Hypothalamus (tissue), 51 donors: ENCODE measurements at regions not wholly inside any gene's neighbourhood (a gene's known extent, or its start where the extent isn't known, plus 50 kb on each side); places are given as distances from the start of the nearest gene placed in this dataset.

ENCODE experiments used
- DNase-seq, 51 donors: peaks; one replicate each; lab custom pipeline; 2025; lab: John Stamatoyannopoulos, UW

DNA sequence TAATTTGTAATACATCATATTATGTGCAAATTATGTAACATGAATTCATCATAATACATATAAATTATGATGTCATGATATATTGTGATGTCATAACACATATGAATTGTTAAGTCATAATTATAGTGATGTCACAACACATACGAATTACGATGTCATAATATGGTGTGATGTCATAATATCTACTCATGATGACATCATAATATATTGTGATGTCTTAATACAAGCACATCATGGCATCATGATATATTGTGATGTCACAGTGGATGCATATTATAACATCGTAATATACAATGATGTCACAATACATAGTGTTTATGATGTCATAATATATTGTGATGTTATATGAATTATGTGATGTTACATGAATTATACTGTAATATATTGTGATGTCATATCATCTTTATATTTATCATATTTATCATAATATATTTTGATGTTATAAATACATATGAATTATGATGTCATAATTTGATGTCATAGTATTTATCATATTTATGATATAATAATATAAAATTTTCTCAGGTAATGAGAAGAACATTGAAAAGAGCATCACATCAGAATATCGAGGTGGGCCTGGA lies 1793.0 kb downstream of the TP53TG3F start:
- DNase-seq, result no peak

DNA sequence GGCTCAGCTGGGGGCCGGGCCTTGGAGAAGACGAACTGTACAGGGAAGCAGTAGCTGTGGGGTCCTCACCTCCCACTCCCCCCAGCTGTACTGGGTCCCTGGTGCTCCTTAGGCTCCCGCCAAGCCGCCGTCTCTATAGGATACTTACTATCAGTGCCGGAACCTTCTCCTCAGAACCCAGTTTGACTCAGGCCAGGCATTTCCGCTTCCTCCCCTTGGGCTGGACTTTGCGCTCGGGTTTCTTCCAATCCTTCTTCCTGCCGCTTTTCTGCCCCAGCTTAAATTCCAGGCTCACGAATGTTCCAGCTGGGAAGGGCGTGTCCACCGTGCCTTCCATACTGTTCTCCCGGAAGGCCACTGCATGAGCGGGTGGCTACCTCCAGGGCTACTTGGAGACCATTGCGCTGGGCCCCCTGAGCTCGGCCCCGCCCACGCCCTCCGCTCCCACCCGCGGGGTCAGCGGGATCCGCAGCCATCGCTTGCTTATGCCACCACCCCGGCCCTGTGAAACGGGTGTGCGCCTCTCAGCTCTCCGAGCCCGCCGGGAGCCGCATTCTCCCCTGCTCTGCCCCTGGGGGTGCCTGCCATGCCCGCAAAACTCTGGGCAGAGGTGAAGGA lies 1795.9 kb downstream of the TP53TG3F start:
- DNase-seq, result no peak

DNA sequence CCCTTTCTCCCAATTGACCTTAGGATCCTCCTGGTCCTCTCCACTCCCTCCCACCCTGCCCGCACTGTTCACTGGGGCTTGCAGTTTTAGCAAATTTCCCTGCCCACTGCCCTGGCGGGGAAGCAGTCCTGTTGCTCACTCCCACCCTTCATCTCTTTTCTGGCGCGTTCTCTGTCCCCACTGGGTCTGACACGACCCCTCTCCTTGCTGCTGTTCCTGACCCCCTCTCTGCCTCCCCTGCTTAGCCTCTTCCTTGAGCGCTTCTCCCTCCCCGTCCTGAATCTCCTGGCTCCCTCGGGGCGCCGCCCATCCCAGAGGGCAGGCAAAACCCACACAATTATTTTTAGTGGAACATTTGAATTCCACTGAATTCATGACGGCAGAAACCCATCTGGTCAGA lies 1796.4 kb downstream of the TP53TG3F start:
- DNase-seq, result no peak

DNA sequence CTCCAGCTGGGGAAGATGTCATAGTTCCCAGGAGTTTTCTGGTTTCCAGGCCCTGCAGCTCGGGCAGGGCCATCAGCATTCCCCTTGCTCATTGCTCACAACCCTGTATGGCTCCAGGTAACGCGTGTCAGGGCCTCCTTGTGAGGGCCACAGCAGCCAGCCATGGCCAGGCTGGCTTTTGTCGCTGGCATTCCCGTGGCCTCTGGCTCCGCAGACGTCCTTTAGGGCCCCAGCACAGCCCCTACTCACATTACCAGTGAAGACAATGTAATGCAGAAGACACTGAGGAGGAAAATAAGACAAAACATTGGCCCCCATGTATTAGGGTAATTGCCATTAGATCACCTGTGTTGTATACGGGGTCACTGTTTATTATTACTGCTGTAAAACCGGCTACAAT lies 1799.0 kb downstream of the TP53TG3F start:
- no peak for DNase-seq

DNA sequence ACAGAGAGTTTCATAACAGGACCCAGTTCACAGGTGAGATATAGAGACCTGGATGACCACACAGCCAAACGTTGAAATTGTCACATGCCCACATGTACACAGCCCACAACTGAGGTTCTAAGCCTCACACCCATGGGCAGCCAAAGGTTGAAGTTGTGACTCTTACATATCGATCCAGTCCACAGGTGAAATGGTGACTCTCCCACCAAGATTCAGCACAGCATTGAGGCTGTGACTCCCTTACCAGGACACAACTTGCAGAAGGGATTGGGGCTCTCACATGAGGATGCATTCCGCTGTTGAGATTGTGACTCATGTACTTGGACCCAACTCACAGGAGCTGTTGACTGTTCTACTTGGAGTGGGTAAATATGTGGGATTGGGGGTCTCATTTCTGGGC lies 1836.4 kb downstream of the TP53TG3F start:
- no peak for DNase-seq

DNA sequence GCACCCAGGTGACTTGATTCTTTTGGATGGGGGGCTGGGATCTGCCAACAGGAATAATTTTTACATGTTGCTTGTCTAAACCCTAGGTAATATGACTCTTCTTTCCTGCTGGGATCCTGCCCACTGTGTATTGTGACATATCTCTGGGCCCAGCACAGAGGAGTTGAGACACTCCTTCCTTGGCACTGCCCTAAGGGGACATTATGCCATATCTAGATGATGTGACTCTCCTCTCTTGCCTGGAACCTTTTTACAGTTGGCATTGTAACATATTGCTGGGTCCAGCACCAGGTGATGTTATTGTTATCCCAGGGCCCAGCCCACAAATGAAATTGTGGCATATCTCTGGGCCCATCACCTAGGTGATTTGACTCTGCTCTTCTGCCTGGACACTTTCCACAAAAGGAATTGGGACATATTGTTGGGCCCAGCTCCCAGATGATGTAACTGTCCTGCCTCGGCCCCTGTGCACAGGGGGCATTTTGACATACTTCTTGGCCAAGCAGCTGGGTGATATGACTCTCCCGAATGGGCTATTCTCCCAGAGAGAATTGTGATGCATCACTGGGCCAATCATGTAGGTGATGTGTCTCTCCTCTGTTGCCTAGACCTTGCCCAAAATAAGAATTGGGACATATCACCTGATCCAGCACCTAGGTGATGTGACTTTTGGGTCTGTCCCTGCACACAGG lies 1837.7 kb downstream of the TP53TG3F start:
- no peak for DNase-seq

DNA sequence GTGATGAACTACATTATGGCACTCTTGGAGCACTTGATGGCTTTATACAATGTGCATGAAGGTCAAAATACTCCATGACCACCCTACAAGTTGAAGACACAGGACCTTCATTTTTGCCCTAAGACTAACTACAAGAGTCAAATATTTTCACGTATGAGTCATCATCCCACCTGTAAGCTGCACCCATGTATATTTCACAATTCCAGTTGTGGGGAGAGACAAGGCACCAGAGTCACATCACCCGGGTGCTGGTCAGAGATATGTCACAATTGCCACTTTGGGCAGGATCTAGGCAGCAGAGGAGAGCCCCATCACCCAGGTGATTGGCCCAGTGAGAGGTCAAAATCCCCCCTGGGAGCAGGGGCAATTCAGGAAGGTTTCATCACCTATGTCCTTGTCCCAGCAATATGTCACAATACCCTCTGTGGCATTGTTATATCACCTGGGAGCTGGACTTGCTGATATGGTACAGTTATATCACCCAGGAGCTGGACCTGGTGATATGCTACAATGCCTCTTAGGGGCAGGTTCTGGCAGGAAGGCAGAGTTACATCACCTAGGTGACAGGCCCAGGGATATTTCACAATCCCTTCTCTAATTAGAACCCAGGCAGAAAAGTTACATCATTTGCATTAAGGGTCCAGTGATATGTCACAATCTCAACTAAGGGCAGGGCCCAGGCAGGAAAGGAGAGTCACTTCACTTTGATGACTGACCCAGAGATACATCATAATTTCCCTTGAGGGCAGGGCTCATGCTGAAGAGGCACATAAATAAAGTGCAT lies 1839.2 kb downstream of the TP53TG3F start:
- DNase-seq, result no peak

DNA sequence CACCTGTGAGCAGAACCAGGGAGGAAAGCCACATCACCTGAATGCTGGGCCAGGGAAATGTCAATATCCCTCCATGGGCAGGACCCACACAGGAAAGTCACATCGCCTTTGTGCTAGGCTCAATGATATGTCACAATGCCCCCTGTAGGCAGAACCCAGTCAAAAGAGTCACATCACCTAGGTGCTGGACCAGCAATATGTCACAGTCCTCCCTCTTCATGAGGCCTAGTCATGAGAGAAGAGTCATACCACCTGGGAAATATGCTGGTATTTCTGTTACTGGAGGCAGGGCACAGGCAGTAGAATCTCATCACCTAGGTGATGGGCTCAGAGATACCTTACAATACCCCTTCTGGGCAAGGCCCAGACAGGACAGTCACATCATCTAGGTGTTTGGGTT lies 1843.4 kb downstream of the TP53TG3F start:
- DNase-seq, result no peak

DNA sequence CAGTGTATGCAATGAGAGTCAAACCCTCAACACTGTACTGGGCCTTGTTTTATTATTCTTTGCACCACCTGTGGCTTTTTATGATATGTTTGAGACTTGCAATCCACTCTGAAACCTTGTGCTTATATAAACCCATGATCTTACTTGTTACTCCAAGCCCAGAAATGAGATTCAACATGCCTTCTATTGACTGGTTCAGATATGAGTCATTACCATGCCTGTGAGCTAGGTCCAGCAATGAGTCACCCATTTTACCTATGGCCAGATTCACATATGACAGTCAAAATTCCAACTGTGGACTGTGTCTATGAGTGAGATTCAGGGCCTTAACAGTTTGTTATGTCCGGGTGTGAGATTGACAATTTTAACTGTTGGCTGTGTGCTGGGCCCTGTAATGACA lies 1846.1 kb downstream of the TP53TG3F start:
- DNase-seq, result no peak

DNA sequence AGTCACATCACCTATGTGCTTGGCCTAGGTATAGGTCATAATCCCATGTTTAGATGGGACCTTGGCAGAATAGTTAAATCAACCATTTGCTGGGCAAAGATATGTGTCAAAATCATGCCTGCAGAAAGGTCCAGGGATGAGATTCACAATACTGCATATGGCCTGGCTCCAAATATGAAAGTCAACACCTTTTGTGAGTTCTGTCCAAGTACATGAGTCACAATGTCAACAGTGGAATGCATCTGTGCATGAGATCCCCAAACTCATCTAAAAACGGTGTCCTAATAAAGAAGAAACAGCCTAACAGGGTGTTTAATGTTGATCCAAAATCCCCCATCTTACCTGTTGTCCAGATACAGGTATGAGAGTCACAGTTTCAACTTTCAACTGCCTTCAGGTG lies 1847.5 kb downstream of the TP53TG3F start:
- DNase-seq, result no peak

DNA sequence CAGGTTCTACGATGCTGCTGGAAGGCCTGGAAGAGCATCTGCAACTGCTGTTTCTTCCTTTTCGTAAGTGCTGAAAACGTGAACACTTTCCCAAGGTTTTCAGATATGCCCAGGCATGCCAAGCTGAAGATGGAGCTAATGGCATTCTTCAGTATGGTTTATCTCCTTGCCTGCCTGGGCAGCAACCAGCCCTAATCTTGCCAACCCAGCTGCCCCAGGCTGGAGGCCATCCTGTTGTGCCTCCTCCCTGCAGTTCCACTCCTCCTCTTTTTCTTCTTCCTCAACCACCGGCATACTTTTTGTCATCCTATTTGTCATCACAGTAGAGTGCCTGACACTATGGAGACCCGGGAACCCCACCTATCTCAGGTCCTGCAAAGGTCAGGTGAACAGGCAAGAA lies 1849.3 kb downstream of the TP53TG3F start:
- DNase-seq, result no peak

DNA sequence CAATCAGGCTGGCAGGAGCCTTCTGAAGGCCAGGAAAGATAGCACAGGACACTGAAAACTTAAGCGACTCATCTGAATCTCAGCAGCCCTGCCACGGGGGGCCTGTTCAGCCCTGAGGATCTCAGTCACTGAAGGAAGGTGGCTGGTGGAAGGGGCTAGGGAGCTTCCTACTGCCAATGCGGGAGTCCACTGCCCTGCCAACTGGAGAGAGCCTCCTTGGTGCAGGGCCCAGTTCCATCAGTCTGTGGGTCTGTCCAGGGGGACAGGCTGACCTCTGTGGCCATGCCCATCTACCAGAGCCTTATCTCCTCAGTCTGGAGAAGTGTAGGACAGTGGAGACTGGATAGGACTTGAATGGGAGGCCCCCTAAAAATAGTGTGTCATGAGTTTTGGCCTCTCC lies 1851.6 kb downstream of the TP53TG3F start:
- no peak for DNase-seq

DNA sequence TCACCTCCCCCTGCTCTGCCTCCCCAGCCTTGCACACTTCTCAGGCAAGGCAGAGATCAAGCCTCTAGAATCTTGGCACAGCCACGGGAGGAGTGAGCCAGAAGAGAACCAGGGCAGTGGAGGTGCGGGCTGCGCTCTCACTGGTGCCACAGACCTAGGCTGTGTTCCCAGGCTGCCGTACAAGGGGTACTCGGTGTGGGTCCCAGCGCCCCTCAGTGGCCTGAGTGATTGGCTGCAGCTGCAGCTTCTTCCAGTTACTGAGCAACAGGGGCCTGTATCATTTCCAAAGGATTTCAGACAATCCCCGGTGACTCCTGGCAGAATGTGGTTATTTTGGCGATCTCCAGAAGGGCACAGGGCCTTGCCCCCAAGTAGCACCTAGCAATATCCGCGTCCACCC lies 1852.1 kb downstream of the TP53TG3F start:
- no peak for DNase-seq

DNA sequence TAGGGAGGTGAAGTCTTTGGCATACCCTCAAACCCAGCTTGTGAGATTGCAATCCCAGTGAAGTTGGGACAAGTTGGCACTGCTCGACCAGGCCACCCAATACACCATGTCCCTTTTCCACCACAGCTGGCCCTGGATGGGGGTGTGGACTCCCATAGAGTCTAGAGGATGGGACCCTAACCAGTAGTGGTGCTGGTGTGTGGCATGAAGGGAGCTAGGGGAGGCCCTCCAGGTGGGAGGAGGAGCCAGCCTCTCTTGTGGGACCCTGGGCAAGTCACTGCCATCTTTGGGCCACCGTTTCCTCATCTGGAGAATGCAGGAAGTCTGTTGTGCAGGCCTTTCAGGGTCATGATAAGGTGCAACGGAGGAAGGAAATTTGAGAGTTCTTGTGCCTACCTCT lies 1854.9 kb downstream of the TP53TG3F start:
- no peak for DNase-seq

DNA sequence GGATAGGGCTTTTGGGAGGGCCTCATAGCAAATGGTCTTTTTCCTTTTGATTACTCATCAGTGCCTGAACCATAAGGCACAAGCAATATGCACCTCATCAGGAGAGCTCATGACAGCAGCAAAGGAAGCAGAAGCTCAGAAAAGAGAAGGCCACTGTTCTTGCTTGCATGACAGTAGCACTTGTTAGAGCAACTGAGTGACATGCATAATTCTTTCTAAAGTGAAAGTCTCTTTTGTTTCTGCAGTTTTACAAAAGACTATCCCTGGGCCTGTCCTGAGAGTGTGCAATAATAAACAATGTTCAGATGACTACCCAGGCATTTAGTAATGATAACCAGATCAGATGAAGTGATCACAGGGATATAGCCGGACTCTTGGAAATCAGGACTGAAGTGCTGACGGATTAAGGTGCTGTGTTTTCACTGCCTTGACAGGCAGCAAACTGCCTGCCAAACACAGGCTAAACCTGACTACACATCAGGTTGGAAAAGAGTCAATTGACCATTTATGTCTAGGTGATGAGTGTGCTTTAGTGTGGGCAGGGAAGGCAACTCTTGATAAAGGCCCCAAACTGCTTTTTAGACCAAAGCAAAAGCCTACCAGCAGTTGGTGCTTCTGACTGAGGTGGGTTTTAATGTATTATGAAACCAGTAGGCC lies 1860.3 kb downstream of the TP53TG3F start:
- DNase-seq, result peak in 5 of 51 donors; percentile 11 to 19 (median 18)

DNA sequence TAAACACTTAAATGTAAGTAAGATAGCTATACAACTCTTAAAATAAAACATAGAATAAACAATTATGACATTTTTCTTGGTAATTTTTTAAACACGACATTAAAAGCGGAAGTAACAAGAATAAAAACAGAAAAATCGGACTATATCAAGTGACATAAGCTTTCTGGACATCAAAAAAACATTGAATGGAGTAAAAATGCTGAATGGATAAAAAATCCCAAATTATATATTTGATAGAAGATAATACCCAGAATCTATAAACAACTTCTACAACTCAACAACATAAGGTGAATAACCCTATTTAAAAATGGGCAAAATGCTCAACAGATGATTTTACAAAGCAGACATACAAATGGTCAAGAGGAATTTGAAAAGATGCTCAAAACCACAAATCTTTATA lies 1866.5 kb downstream of the TP53TG3F start:
- no peak for DNase-seq

DNA sequence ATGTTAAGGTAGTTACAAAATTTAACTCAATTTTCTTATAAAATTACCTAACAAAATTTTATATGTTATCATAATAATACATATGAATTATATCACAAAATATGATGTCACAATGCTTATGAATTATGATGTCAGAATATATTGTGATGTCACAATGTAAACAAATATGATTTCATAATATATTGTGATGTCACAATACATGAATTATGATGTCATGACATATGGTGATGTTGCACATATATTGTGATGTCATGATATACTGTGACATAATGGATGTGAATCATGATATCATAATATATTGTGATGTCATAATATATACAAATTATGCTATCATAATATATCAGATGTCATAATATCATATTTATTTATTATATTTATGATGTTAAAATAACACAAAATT lies 1879.9 kb downstream of the TP53TG3F start:
- no peak for DNase-seq

DNA sequence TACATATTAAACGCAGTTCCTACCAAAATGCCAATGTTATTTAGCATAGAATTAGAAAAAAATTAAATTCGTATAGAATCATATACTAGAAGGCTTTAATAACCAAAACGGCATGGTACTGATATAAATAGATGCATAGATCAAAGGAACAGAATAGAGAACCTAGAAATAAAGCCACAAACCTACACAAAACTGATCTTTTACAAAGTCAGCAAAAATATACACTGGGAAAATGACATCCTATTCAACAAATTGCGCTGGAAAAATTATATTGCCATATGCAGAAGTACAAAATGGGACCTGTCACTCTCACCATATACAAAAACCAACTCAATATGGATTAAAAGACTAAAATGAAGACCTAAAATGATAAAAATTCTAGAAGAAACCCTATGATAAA lies 1882.6 kb downstream of the TP53TG3F start:
- DNase-seq, result no peak

DNA sequence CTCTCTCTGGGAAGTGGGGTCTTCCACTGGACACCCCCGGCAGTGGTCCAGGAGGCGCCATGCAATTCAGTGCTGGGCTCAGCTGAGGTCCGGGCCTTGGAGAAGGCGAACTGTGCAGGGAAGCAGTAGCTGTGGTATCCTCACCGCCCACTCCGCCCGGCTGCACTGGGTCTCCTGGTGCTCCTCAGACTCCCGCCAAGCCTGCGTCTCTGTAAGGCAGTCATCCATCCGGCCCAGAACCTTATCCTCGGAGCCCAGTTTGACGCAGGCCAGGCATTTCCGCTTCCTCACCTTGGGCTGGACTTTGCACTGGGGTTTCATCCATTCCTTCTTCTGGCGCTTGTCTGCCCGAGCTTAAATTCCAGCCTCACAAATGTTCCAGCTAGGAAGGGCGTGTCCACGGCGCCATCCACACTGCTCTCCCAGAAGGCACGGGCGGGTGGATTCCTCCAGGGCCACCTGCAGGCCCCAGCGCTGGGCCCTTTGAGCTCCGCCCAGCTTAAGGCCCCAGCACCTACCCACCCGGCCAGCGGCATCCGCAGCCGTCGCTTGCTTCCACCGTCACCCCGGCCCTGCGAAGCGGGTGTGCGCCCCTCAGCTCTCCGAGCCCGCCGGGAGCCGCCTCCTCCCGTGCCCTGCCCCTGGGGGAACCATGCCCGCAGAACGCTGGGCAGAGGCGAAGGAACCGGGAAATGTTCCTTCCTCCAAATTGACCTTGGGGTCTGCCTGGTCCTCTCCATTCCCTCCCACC lies 1884.8 kb downstream of the TP53TG3F start:
- DNase-seq, result no peak

DNA sequence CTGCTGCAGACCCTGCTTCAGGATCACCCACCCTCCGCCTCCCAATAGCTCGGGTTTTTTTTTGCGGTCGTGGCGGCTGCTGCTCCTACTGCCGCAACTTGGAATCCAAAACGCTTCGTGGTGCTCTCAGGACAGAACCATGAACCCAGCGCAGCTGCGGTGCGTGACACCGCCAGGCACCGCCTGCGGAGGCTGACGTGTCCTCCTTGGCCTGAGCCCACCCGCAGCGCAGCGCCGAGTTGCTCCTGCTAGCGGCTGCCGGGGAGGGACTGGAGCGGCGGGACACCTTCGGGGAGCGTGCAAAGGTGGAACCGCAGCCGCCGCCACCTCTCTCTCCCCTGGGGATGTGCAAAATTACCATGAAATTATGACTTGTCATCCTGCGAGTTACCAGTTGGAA lies 1893.0 kb downstream of the TP53TG3F start:
- no peak for DNase-seq
